IPS DF 4.7 (cell line): ENCODE measurements at regions not wholly inside any gene's neighbourhood (a gene's known extent, or its start where the extent isn't known, plus 50 kb on each side); places are given as distances from the start of the nearest gene placed in this dataset.

Experiments
- DNase-seq: peaks from one replicate; pipeline ENCODE4 v3.0.0-alpha.2; 2013; ENCODE audit warnings: low spot score; ENCODE audit errors: extremely low read depth

DNA sequence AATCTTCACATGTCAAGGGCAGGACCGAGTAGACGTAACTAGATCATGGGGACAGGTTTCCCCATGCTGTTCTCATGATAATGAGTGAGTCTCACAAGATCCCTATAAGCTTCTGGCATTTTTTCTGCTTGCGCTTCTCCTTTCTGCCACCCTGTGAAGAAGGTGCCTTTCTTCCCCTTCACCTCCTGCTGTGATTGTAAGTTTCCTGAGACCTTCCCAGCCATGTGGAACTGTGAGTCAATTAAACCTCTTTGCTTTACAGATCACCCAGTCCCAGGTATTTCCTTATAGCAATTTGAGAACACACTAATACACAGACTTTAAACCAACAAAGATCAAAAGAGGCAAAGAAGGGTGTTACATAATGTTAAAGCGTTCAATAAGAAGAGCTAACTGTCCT lies 156.6 kb upstream of the UBE2E2 start:
- DNase-seq = no peak

DNA sequence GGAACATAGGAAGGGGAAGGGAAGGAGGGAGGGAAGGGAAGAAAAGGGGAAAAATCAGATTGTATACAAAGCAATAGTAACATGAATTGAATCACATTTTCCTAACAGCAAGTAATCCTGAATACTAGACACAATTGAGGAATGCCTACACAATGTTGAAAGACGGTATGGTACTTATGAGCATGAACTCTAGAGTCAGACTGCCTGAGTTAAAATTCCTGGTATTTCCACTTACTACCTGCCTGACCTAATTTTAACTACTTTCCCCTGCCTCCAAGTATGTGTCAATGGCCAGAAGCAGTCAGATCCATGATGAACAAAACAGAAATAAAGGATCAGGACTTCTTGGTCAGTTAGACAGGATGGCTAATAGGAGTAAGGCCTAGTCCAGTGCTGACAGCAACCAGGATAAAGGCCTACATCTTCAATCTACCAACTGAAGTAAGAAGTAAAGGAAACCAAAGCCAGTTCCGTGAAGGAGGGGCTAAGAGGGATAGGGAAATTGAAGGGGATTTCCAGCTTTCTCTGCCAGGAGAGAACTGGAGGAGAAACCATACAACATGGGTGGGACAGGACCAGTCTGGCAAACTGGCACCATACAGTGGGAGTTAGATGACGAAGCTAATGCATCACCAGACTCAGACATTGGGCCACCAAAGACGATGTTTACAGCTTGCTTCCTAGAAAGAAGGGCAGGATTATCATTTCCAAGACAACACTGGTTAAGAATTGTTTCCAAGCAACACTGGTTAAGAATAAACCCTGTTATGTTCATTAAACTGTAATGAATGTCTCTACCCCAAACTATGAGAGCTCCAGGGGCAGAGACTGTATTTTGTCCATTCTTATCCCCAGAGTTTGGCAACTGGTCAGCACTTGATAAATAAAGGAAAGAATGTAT lies 151.6 kb upstream of the UBE2E2 start:
- DNase-seq = no peak

DNA sequence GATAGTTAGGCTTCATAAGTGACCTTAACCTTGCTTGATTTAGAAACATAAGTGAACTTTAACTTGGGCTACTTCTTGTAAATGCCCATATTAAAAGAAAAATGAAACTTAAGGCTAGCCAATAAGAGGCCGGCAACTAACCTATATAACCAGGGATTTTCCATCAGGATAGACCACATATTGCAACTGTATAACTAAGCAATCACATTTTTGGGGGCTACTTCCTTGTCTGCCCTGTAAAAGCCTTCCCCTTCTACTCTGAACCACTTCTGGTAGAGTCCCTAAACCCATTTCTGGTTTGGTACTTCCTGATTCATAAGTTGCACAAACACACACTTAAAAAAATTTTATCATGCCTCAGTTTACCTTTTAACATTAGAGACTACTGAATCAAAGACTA lies 150.9 kb upstream of the UBE2E2 start:
- DNase-seq = no peak

DNA sequence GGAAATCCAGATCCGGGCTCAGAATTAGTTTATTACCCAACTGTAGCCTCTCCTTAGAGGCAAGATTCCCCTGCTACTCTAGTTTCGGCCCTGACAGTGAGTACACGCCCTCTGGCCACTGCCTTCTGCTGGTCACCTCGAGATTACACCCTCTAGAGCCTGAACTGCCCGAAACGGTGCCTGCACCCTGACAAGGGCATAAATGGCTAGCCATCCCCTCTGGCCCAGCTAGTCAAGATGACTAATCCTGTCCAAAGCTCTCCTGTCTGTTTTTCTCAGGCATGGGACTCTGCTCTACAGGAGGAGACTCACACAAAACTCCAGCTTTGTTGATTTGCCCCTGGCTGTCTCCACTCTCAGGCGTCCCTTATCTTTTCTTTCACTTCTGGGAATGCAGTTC lies 150.5 kb upstream of the UBE2E2 start:
- DNase-seq = no peak

DNA sequence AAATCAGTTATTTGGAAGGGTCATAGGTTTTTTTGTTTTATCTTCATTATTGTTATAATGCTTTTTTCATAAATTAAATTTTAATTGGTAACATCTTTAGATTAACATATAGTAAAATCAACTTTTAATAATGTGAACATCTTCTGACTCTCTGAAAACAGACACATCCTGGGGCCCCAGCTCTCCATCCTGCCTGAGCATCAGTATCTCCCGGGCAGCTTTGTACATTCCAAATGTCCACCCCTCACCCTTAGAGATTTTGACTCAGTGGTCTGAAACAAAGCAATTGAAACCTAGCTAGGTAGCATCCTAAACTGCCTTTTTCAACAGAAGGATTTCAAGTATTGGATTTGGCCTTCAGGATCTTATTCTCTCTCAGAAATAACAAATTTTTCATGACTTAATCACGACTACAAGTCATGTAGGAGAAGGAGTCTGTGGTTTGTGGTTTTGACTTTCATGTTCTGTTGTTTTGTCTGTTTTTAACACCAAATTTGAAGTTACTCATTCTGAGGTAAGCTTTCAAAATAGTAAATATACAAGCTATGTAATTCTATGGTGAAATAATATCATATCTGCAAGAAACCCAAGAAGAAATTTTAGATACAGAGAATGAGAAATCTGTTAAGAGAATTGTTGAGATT lies 147.3 kb upstream of the UBE2E2 start:
- no peak for DNase-seq

DNA sequence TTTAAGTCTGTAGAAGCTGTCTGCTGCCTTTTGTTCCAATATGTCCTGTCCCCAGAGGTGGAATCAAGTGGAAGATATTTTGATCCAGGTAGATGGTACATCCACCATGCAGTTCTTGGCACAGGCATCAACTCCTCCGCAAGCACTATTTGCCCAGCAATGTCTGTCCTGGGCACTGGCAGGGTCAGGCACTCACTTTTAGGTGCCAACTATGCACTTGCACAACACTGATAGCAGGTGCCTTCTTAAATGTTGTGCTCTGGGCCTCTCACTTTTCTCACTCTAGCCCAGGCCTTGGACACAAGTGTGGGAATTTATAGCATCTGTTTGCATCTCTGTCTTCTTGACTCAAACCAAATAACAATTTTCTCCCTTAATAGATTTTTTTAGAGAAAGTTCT lies 140.5 kb upstream of the UBE2E2 start:
- no peak for DNase-seq

DNA sequence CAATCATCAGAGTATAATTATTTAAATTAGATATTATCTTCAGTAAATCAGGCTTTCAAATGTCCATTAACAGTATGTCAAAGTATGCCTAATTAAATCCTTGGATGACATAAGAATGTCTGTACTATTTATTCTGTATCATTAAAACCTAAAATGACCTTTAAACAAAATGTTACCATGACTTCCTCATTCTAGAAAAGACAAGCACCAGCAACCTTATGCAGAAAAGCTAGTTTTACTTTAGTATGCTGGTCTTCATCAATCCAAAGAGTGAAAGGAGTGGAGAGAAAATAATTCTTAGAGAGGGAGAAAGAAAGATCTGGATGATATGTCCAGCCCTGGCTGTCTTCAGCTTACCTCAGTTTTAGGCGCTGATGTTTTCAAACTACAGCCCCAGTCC lies 140.1 kb upstream of the UBE2E2 start:
- DNase-seq = no peak

DNA sequence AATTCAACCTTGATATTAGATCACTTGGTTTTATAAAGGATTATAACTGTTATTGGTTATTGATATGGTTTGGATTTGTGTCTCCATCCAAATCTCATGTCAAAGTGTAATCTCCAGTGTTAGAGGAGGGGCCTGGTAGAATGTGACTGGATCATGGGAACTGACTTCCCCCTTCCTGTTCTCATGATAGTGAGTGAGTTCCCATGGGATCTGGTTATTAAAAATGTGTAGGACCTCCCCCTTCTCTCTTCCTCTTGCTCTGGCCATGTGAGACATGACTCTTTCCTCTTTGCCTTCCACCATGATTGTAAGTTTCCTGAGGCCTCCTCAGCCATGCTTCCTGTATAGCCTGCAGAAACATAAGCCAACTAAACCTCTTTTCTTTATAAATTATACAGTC lies 136.0 kb upstream of the UBE2E2 start:
- no peak for DNase-seq

DNA sequence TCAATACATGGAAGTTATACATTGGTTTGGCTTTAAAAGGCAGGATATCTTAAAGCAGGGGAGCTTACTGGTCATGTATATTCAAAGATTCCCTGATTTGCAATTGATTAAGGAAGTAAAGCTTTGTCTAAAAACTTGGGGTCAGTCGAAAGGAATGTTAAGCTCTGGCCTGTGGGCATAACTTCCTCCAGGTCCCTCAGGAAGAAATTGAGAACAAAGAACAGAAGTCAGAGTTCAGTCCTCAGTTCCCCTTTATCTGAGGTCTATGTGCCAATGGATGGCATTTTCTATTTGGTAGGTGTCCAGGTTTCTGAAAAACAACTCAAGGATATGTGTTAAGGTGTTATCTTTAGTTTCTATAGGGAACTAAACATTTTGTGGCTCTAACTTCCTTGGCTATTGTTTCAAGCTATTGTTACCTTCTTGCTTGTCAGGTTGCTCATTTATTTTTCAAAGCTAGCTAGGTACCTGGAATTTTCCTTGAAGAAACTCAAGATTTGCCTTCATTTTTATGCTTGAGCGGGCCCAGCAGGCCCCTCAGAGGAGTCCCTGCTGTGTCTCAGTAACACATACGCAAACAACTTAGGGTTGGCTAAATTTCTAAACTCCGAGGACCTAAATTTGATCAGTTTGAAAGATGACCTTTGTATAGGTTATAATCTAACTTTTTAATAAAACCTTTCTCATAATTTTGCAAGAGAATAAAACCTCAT lies 135.0 kb upstream of the UBE2E2 start:
- no peak for DNase-seq

DNA sequence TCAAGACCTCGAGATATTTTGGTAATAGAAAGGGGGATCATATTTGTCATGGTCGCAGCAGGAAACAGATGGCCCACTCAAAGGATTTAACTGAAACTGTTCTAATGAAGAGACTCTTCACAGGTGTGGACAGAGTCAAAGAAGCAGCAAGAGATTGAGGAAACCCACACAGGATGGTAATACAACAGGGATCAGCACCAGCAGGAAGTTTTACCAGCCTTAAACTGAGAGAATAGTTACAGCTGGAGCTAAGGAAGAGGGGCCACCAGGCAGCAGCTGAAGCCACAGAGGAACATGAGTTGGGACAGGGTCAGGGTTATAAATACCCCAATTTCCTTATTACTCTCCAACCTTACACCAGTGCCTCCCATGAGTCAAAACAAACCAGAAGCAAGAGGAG lies 131.8 kb upstream of the UBE2E2 start:
- DNase-seq = no peak

DNA sequence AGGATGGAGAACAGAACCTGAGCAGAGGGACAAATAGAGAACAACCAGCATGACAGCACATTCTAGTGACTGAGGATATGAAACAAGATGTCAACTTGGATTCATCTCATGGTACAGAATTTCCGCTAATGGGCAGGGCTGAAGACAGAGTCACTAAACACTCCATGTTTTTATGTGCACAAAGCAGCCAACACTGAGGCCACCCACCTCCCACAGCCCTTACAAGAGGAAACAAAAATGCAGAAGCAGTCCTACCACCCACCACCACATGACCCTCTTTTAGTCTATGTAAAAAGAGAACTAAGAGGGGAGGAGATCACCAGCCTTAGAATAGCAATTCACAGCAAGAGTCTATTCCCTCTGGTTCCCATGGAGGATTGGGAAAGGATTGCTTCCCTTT lies 131.4 kb upstream of the UBE2E2 start:
- DNase-seq = no peak

DNA sequence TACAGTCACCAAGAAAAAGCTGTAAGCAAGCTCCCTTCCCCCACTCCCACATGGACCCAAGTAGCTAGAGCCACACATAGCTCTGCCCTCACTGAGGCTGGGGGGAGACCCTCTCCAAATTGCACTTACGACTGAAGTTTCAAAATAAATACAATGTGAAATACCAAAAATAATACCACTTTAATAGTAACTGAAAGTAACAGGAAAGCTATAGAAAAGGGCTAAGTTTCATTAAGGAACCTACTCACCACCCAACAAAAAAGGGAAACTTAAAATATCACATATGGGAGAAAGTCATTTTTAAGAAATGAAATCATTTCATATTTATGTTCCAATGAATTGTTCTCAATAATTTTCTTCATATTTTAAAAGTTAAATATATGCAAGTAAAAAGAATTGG lies 130.4 kb upstream of the UBE2E2 start:
- DNase-seq = no peak

DNA sequence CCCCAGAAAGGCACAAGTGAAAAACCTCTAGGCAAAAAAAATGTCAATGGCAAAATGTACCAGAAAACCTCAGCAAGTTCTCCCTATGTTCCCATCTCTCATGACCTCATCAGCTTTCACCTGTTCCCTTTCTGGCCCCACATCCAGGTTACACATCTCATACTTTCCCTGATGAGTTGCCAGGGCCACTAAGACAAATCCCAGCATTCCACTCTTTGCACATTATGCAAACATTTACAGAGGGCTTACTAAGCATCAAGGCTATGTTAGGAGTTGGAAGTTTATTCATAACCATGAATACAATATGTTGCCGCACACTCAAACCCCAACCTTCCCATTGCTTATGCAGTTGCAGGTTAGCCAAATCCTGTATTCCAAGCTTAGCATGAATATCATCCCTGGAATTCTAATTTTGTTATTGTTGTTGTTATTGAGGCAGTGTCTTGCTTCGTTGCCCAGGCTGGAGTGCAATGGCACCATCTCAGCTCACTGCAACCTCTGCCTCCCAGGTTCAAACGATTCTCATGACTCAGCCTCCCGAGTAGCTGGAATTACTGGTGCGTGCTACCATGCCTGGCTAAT lies 129.3 kb upstream of the UBE2E2 start:
- DNase-seq = no peak

DNA sequence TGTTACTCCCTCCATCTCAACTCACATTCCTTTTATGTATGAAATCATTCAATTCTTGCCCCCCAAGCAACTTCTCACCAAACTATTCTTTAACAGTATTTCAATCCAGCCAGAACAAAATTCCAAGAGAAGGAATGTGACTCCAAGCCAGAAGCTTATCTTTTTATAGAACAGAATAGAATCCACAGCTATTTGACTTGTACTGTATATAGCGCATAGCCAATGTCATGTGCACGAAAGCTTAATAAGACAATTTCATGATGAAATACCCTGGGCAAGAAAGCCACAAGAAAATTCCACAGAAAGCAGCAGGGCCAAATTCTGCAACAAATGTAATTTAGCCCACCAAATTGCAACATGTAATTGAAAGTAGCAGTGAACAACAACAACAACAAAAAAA lies 127.6 kb upstream of the UBE2E2 start:
- DNase-seq = no peak

DNA sequence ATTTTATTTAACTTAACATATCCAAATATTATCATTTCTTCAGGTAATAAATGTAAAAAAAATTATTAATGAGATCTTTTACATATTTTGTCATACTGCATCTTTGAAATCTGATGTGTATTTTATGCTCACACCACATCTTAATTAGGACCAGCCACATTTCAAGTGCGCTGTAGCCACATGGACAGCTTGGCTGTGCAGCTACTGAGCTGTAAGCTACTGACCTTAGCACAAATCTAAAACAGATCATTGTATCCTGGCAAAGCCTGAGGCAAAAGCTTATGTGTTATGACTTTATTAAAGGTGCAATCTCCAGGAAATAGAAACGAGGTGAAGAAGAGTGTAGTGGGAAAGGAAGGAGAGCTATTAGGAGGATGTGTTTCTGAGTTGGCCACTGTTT lies 126.7 kb upstream of the UBE2E2 start:
- no peak for DNase-seq

DNA sequence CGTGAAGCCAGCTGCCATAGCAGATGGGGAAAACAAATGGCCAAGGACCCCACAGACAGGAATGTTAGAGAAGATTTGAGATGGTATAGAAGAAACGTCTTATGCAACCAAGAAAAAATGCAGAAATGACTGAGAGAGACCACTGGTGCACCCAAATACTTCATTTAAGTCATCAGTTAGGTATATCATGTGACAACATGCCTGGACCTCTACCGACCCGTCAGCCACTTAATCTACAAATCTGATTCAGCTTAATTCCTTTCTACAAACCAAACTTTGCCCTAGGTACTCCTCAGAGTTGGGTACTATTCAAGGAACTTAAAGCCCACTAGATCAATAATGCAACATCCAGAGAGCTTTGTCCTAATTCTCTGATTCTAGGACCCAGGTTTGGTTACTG lies 126.0 kb upstream of the UBE2E2 start:
- DNase-seq = no peak

DNA sequence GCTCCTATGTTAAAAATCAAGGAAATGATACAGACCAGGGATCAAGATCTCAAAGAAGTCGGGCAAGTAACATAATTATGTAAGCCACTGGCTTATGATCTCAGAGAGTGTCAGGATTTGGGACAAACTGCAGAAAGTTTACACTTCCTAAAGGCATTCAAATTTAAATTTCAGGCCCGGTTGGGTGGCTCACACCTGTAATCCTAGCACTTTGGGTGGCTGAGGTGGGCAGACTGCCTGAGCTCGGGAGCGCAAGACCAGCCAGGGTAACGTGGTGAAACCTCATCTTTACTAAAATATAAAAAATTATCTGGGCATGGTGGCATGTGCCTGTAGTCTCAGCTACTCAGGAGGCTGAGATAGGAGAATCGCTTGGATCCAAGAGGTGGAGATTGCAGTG lies 124.4 kb upstream of the UBE2E2 start:
- DNase-seq = no peak

DNA sequence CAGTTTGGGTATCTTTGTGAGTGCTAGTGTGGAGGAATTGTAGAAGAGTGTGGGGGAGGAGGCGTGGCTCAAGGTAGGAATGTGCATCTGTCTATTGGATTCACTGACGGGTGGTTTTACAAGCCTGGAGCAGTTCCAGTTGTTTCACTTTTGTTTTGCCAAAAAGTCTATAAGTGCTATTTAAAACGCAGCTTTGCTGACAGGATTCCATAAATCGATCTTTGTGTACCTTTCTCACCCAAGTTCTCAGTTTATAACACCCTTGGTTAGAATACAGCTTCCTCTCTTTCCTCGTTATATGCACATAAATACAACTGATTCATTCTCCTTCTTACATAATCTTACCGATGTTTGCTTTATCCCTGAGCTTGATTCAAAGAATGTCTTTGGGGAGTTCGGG lies 123.2 kb upstream of the UBE2E2 start:
- no peak for DNase-seq

DNA sequence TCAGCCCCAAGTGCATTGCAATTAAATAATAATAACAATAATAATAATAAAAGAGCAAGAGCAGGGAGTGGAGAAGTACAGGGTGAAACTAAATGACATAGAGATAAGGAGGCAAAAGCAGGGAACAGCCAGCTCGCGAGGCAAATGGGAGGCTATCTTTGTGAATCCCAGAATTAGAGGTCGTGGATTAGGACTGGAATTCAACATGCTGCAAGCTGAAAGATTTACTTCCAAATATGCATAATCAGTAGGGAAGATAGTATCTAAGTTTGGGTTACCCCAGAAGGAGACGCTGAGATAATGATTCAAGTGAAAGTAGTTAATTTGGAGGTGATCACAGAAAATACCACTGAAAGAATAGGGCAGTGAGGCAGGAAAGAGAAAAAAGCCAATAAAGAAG lies 119.4 kb upstream of the UBE2E2 start:
- DNase-seq = no peak

DNA sequence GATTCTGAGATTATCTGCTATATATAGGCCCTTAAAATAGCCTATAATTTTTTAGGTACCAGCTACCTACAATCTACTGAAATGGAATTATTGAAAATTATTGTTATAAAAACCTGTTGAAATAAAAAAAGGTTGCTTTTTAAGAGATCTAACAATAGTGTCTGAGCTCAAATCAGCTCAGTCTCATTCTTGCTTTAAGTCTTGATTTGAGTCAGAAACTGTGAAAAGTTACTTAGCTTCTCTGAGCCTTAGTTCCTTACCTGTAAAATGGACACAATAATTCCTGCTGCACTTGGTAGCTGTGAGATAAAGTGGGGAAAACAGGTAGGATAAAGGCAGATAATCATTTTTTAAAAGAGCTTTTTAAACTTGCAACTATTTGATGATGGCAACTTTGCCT lies 118.8 kb upstream of the UBE2E2 start:
- DNase-seq = no peak

DNA sequence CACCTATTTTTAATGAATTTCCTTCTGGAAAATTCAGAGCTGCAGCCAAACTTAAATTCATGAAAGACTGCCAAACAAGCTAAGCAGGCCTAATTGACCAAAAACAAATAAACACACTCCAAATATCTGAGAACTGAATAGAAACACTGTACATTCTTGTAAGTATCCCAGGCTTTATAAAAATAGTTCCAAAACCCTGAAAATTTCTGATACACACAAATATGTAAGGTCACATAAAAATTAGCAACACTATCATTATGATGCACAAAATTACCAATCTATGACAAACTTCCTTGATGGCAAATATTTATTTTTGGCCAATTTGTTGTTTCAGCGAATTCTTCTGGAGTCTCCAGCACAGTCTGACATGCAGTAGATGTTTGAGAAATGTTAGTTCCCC lies 117.9 kb upstream of the UBE2E2 start:
- DNase-seq = no peak

DNA sequence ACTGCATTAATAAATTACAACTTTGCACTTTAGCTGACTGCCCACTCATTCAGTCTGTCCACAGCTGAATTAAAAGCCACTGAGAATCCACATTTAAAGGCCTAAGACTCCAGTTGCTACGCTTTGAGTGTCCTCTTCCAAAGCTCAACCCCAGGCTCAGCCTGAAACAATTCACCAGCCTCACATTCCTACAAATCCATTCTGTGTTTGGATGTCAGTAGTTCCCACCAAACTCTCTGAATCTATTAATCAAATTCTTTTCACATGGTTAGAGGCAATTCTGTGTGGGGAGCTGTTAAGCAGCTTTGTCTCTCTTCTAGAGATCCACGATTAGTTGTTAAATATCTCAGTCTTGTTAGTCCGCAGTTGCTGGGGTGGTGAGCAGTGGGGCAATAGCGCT lies 116.8 kb upstream of the UBE2E2 start:
- no peak for DNase-seq
